ENCODE measurements at regions not wholly inside any gene's neighbourhood (a gene's known extent, or its start where the extent isn't known, plus 50 kb on each side); places are given as distances from the start of the nearest gene placed in this dataset.

GRCh38 chr13:81446441-81446840, 1105.5 kb upstream of the SPRY2 start:
- H3K9me3 ChIP-seq (ENCODE audit: control insufficient read depth in 4 of 4, low read length in 3 of 4), result no peaks in the 10 kb centered on the region
- no peaks in the 10 kb centered on the region for H3K36me3 ChIP-seq (ENCODE audit: control insufficient read depth in 4 of 4, insufficient read depth in 3 of 4, low read depth in 1 of 4, low read length in 3 of 4)
- TF ChIP-seq HNF4G (IDR thresholded peaks at IDR 0.05) (no peak), GABPA (IDR thresholded peaks at IDR 0.05 in 1 of 2, conservative IDR thresholded peaks at IDR 0.05 in 1 of 2) (no peak), ZBTB33 (IDR thresholded peaks at IDR 0.05) (no peak), TAF1 (conservative IDR thresholded peaks at IDR 0.05) (no peak), YY1 (IDR thresholded peaks at IDR 0.05) (no peak), RXRA (IDR thresholded peaks at IDR 0.05) (no peak), HNF4A (conservative IDR thresholded peaks at IDR 0.05) (no peak), FOXA1 (IDR thresholded peaks at IDR 0.05) (no peak), REST (IDR thresholded peaks at IDR 0.05) (no peak), NR2F2 (IDR thresholded peaks at IDR 0.05) (no peak), JUND (IDR thresholded peaks at IDR 0.05) (no peak), FOXA2 (IDR thresholded peaks at IDR 0.05) (no peak), SP1 (IDR thresholded peaks at IDR 0.05) (no peak), EGR1 (IDR thresholded peaks at IDR 0.05; ENCODE audit: low read depth in 2 of 2) (no peak), RAD21 (IDR thresholded peaks at IDR 0.05) (no peak)
- TF ChIP-seq, protein P1, sequence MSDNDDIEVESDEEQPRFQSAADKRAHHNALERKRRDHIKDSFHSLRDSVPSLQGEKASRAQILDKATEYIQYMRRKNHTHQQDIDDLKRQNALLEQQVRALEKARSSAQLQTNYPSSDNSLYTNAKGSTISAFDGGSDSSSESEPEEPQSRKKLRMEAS (IDR thresholded peaks at IDR 0.05), result no peak
- TF ChIP-seq, protein P2, sequence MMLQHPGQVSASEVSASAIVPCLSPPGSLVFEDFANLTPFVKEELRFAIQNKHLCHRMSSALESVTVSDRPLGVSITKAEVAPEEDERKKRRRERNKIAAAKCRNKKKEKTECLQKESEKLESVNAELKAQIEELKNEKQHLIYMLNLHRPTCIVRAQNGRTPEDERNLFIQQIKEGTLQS (IDR thresholded peaks at IDR 0.05), result no peak
- TF ChIP-seq, protein P3, sequence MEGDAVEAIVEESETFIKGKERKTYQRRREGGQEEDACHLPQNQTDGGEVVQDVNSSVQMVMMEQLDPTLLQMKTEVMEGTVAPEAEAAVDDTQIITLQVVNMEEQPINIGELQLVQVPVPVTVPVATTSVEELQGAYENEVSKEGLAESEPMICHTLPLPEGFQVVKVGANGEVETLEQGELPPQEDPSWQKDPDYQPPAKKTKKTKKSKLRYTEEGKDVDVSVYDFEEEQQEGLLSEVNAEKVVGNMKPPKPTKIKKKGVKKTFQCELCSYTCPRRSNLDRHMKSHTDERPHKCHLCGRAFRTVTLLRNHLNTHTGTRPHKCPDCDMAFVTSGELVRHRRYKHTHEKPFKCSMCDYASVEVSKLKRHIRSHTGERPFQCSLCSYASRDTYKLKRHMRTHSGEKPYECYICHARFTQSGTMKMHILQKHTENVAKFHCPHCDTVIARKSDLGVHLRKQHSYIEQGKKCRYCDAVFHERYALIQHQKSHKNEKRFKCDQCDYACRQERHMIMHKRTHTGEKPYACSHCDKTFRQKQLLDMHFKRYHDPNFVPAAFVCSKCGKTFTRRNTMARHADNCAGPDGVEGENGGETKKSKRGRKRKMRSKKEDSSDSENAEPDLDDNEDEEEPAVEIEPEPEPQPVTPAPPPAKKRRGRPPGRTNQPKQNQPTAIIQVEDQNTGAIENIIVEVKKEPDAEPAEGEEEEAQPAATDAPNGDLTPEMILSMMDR (IDR thresholded peaks at IDR 0.05; ENCODE audit: low read depth, low read length, missing input control), result no peak

More at GRCh38 chr13:81446441-81446840, 1105.5 kb upstream of the SPRY2 start:
- Histone ChIP-seq H3K9ac (ENCODE audit: low read depth in 1 of 2, low read length in 2 of 2) (no peak overlapping the region), H3K27ac (ENCODE audit: low read depth in 1 of 2, low read length in 2 of 2) (no peak overlapping the region), H3K4me1 (ENCODE audit: control insufficient read depth in 4 of 4, insufficient read depth in 4 of 4, low read length in 3 of 4) (no peaks in the 10 kb centered on the region), H3K27me3 (ENCODE audit: control insufficient read depth in 4 of 4, insufficient read depth in 4 of 4, low read length in 3 of 4) (no peaks in the 10 kb centered on the region), H3K4me3 (ENCODE audit: low read depth in 1 of 3, low read length in 3 of 3) (no peak overlapping the region)
- DNase-seq (ENCODE audit: low spot score), result no peak
